Suprapubic skin (tissue), 4 donors: ENCODE measurements at regions not wholly inside any gene's neighbourhood (a gene's known extent, or its start where the extent isn't known, plus 50 kb on each side); places are given as distances from the start of the nearest gene placed in this dataset.
A peak's percentile ranks its signal among the peaks of the same experiment; 100 is the strongest.
"Not testable (repeated sequence)": the region's sequence is repeated elsewhere in the genome, so short reads cannot be mapped to it uniquely, and the experiment has no call there.

Experiments used
- DNase-seq, 2 donors: peaks; one replicate each; pipeline ENCODE4 v3.0.0-alpha.2; 2019; ENCODE audit warnings: low spot score in 2 of 2
- H3K27ac ChIP-seq: fragments of 200-600 bp; sonication (generic); one replicate; pipeline ENCODE4 v1.5.1; 2019
- H3K27me3 ChIP-seq: fragments of 200-600 bp; sonication (generic); one replicate; pipeline ENCODE4 v1.5.1; 2019
- H3K36me3 ChIP-seq: fragments of 200-600 bp; sonication (generic); one replicate; pipeline ENCODE4 v1.5.1; 2019
- H3K4me1 ChIP-seq: fragments of 200-600 bp; sonication (generic); one replicate; pipeline ENCODE4 v1.5.1; 2019
- H3K4me3 ChIP-seq: fragments of 200-600 bp; sonication (generic); one replicate; pipeline ENCODE4 v1.5.1; 2019; ENCODE audit warnings: mild to moderate bottlenecking
- H3K9me3 ChIP-seq: fragments of 200-600 bp; sonication (generic); one replicate; pipeline ENCODE4 v1.5.1; 2019
- CTCF ChIP-seq, 2 donors: fragments of 200-600 bp in 1 of 2; fragments of 450-650 bp in 1 of 2; sonication (generic) in 1 of 2; IDR thresholded peaks; one replicate each; pipeline ENCODE4 v1.5.1; 2016 to 2019; ENCODE audit warnings: antibody characterized with exemption in 2 of 2, mild to moderate bottlenecking in 1 of 2, moderate library complexity in 1 of 2
- EP300 ChIP-seq: sonication (generic); formaldehyde crosslinking; IDR thresholded peaks from one replicate; pipeline ENCODE4 v1.6.1; 2017; ENCODE audit warnings: antibody characterized with exemption
- POLR2A ChIP-seq, 2 donors: fragments of 450-650 bp; IDR thresholded peaks; one replicate each; pipeline ENCODE4 v1.6.1; 2017; ENCODE audit warnings: antibody characterized with exemption in 2 of 2, mild to moderate bottlenecking in 2 of 2, moderate library complexity in 2 of 2
- POLR2AphosphoS5 ChIP-seq, 3 donors: sonication (generic); formaldehyde crosslinking; IDR thresholded peaks; one replicate each; pipeline ENCODE4 v1.6.1; 2017; ENCODE audit warnings: antibody characterized with exemption in 3 of 3
- WGBS: methylation state at CpG from one replicate; pipeline ENCODE4 v1.1.5; 2018; 5-methylcytosine and 5-hydroxymethylcytosine counted together

GRCh38 chr12:93092649-93092945 is 163.5 kb upstream of the EEA1 start:
- Histone ChIP-seq H3K4me3 (no peak overlapping the region), H3K27me3 (no peaks in the 10 kb centered on the region), H3K27ac (no peak overlapping the region), H3K36me3 (no peaks in the 10 kb centered on the region), H3K9me3 (no peaks in the 10 kb centered on the region), H3K4me1 (peaks cover 11% of the 10 kb centered on the region)
- 86% methylated on average over 6 of the region's 6 CpGs for WGBS
- DNase-seq: no peak
- no peak for TF ChIP-seq POLR2AphosphoS5 (IDR thresholded peaks at IDR 0.05)
- no peak for TF ChIP-seq POLR2A (IDR thresholded peaks at IDR 0.05)
- TF ChIP-seq EP300: no peak
- TF ChIP-seq CTCF (IDR thresholded peaks at IDR 0.05): no peak

- no peak overlapping the region for H3K4me3 ChIP-seq
- WGBS: 78% methylated on average over 3 of the region's 3 CpGs
- no peak for DNase-seq
- H3K9me3 ChIP-seq: no peaks in the 10 kb centered on the region
- no peaks in the 10 kb centered on the region for H3K36me3 ChIP-seq
- peaks cover 6% of the 10 kb centered on the region for H3K4me1 ChIP-seq
- no peak overlapping the region for H3K27ac ChIP-seq
- H3K27me3 ChIP-seq: no peaks in the 10 kb centered on the region
- TF ChIP-seq EP300 (no peak), POLR2A (IDR thresholded peaks at IDR 0.05) (no peak), POLR2AphosphoS5 (IDR thresholded peaks at IDR 0.05) (no peak), CTCF (IDR thresholded peaks at IDR 0.05) (no peak)
Measured at GRCh38 chr12:93093243-93093642, 164.1 kb upstream of the EEA1 start.

- not testable (repeated sequence) for H3K9me3 ChIP-seq, H3K27ac ChIP-seq, H3K36me3 ChIP-seq, H3K27me3 ChIP-seq, H3K4me3 ChIP-seq, H3K4me1 ChIP-seq, DNase-seq
- 89% methylated on average over 9 of the region's 9 CpGs for WGBS
Measured at GRCh38 chr12:93094222-93094621, 165.1 kb upstream of the EEA1 start.

GRCh38 chr12:93094988-93095737 is 166.1 kb upstream of the EEA1 start:
- H3K27me3 ChIP-seq: no peaks in the 10 kb centered on the region
- H3K27ac ChIP-seq: no peak overlapping the region
- DNase-seq: no peak
- H3K36me3 ChIP-seq: no peaks in the 10 kb centered on the region
- no peaks in the 10 kb centered on the region for H3K9me3 ChIP-seq
- TF ChIP-seq CTCF (IDR thresholded peaks at IDR 0.05): no peak
- no peak for TF ChIP-seq POLR2AphosphoS5 (IDR thresholded peaks at IDR 0.05)
- TF ChIP-seq POLR2A (IDR thresholded peaks at IDR 0.05): no peak
- TF ChIP-seq EP300: no peak
- H3K4me1 ChIP-seq: peaks cover 6% of the 10 kb centered on the region
- H3K4me3 ChIP-seq: no peak overlapping the region
- WGBS: 85% methylated on average over 7 of the region's 7 CpGs

GRCh38 chr12:93097417-93097816 is 168.3 kb upstream of the EEA1 start:
- TF ChIP-seq POLR2AphosphoS5 (IDR thresholded peaks at IDR 0.05): no peak
- no peaks in the 10 kb centered on the region for H3K9me3 ChIP-seq
- H3K4me1 ChIP-seq: peaks cover 6% of the 10 kb centered on the region
- DNase-seq: no peak
- no peak overlapping the region for H3K27ac ChIP-seq
- no peaks in the 10 kb centered on the region for H3K27me3 ChIP-seq
- H3K36me3 ChIP-seq: no peaks in the 10 kb centered on the region
- H3K4me3 ChIP-seq: no peak overlapping the region

- Histone ChIP-seq H3K27ac (no peak overlapping the region), H3K4me3 (no peak overlapping the region), H3K36me3 (no peaks in the 10 kb centered on the region), H3K9me3 (no peaks in the 10 kb centered on the region), H3K4me1 (peaks cover 6% of the 10 kb centered on the region), H3K27me3 (no peaks in the 10 kb centered on the region)
- DNase-seq: peak in 1 of 2 donors; percentile 68
- TF ChIP-seq POLR2AphosphoS5 (IDR thresholded peaks at IDR 0.05) (no peak), CTCF (IDR thresholded peaks at IDR 0.05) (peak in 1 of 2 donors; percentile 32)
- 63% methylated on average over 2 of the region's 2 CpGs for WGBS
Measured at GRCh38 chr12:93098077-93098476, 169.0 kb upstream of the EEA1 start.
